Activated gamma-delta T cell (primary cell): ENCODE measurements at regions not wholly inside any gene's neighbourhood (a gene's known extent, or its start where the extent isn't known, plus 50 kb on each side); places are given as distances from the start of the nearest gene placed in this dataset.

Experiments
- DNase-seq: peaks from one replicate; lab custom pipeline; 2025; lab: John Stamatoyannopoulos, UW

GRCh38 chr15:94177112-94177511, 54.2 kb upstream of the MCTP2 start:
- no peak for DNase-seq

- no peak for DNase-seq
Observed at GRCh38 chr15:94175420-94175819, 55.9 kb upstream of the MCTP2 start.

- DNase-seq, result no peak
Observed at GRCh38 chr15:94174399-94174802, 57.0 kb upstream of the MCTP2 start.

- no peak for DNase-seq
Observed at GRCh38 chr15:94168250-94168649, 63.1 kb upstream of the MCTP2 start.

- no peak for DNase-seq
Observed at GRCh38 chr15:94164971-94165370, 66.4 kb upstream of the MCTP2 start.

GRCh38 chr15:94164202-94164807, 67.1 kb upstream of the MCTP2 start:
- DNase-seq, result no peak

GRCh38 chr15:94162939-94163338, 68.4 kb upstream of the MCTP2 start:
- no peak for DNase-seq

- DNase-seq, result no peak
Observed at GRCh38 chr15:94154255-94154654, 77.1 kb upstream of the MCTP2 start.

- DNase-seq, result no peak
Observed at GRCh38 chr15:94145046-94145445, 86.3 kb upstream of the MCTP2 start.

- no peak for DNase-seq
Observed at GRCh38 chr15:94141802-94142201, 89.6 kb upstream of the MCTP2 start.

- DNase-seq, result no peak
Observed at GRCh38 chr15:94135486-94136147, 95.7 kb upstream of the MCTP2 start.

GRCh38 chr15:94131875-94132274, 99.5 kb upstream of the MCTP2 start:
- no peak for DNase-seq

- DNase-seq, result no peak
Observed at GRCh38 chr15:94130504-94130903, 100.9 kb upstream of the MCTP2 start.

- no peak for DNase-seq
Observed at GRCh38 chr15:94127006-94127405, 104.4 kb upstream of the MCTP2 start.

GRCh38 chr15:94125698-94126097, 105.7 kb upstream of the MCTP2 start:
- no peak for DNase-seq

GRCh38 chr15:94125156-94125555, 106.2 kb upstream of the MCTP2 start:
- no peak for DNase-seq

GRCh38 chr15:94122516-94122915, 108.8 kb upstream of the MCTP2 start:
- DNase-seq, result no peak

GRCh38 chr15:94119923-94120775, 111.2 kb upstream of the MCTP2 start:
- no peak for DNase-seq

- DNase-seq, result no peak
Observed at GRCh38 chr15:94119298-94119811, 112.0 kb upstream of the MCTP2 start.

GRCh38 chr15:94110476-94111130, 120.8 kb upstream of the MCTP2 start:
- DNase-seq, result no peak

- no peak for DNase-seq
Observed at GRCh38 chr15:94107652-94108051, 123.7 kb upstream of the MCTP2 start.

- DNase-seq, result no peak
Observed at GRCh38 chr15:94105760-94106159, 125.6 kb upstream of the MCTP2 start.
